ENCODE measurements at regions not wholly inside any gene's neighbourhood (a gene's known extent, or its start where the extent isn't known, plus 50 kb on each side); places are given as distances from the start of the nearest gene placed in this dataset.

DNA sequence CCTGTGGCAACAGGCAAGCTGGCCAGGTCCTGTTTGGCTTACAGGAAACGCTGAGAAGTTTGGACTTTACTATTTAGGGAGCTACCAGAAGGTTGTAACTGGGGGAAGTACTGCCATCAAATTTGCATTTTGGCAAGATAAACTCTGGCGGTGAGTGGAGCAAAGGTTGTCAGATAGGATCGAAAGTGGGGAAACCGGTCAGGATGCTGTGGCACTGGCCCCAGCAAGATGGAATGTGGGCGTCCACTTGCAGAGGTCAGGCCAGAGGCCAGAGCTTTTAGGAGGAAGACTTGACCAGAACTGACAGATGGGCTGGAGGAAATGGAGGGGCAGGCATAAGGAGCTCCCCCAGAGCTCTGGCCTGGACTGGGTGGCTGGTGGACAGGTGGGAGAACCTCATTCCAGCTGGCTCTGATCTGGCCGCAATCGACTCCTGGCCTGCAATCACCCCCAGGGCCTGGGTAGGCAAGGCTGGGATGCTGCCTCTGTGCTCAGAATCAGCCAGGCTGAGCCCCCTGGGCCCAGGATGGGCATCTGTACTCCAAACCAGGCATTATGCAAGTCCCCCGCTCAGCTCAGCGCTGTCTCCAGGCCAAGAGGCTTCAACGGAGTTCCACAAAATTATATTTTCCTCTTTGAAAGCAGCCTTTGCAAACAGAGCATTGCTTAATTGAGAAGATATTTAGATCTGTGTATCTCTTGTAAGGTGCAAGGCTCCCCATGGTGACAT is 178.3 kb upstream of the NECTIN1 start:
- no peak for DNase-seq (ENCODE audit: low read depth, low spot score)

DNA sequence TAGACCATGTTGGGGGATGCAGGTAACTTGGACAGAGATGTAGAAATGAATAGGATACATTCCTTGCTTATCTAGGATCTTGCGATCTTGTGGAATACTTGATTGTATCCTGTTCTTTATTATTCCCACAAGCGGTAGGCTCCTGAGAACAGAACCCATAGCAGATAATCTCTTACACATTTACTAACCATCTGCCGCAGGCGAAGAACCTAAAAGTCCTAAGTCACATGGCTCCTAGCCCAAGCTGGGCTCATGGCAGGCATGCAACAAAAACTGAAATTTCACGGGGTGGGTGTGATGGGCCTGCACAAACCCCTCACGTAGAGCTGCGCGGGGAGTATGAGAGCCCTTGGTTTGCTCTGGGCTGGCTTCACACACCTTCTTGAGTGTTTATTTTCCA is 177.4 kb upstream of the NECTIN1 start:
- DNase-seq (ENCODE audit: low read depth, low spot score): no peak

DNA sequence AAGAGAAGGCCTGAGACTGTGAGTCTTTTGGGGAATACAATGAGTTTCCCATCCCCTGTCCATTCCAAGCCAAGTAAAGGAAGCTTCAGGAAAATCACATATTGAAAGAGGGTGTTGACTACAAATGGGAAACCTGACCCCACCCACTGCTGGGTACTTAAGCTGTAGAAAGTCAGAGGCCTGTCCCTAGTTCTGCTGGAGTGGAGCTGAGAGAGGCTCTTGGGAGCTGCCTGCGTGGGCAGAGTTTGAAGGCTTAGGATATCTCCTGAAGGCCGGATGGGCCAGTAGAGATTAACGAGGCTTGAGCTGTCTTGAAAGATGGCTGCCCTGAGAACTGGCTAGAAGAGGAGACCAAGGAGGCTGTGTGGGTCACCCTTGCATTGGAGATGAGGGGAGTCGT is 176.2 kb upstream of the NECTIN1 start:
- no peak for DNase-seq (ENCODE audit: low read depth, low spot score)

DNA sequence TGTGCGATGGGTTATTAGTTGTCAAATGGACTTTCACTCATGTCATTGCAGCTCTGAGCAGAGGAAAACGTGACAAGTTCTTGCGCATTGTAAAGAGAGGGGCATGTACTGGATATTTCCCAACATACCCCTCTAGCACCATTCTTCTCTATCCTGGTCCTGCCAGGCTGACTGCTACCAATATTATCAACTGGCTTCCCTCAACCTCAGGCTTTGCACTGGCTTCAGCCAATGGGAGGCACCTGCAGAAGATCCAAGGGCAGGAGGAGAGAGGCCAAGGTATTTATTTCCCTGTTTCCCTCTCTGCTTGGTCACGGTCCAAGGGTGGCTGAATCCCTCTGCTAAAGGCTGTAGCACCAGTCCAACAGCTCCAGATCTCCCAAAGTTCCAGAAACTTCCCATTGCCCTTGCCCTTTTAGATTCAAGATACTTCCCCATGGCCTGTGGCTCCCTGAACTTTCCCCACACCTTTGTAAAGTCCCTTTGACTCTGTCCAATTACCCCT is 175.6 kb upstream of the NECTIN1 start:
- no peak for DNase-seq (ENCODE audit: low read depth, low spot score)

DNA sequence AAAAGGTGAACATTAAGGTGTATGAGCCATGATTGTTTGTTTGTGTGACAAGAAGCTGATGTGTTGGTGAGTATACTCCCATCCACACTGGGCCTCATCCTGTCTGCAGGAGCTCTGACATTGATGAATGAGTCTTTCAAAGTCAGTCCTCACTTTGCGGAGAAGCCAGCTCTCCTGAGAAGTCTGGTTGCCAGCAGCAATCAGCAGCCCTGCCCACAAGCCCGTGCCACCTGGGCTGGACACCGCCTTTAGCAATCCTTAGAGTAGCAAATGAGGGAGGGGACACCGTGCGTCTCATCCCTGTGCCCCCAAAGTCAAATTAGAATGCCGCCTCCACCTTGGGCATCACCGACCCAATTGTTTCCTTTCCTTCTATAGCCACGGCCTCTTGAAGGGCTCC is 174.8 kb upstream of the NECTIN1 start:
- no peak for DNase-seq (ENCODE audit: low read depth, low spot score)

DNA sequence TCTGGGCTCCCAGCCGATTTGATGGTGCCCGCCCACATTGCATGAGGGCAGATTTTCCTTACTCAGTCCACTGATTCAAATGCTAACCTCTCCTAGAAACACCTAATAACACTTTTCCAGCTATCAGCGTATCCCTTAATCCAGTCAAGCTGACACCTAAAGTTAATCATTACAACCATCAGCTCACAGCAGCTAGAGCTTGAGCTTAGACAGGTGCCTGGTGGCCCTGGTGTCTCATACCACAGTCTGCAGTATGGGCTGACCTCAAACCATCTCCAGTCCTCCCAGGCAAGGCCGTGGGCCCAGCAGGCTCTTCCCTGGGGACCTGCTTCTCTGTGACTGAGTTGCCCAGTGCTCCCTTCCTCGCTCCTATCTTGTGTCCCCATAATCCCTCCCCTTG is 174.4 kb upstream of the NECTIN1 start:
- no peak for DNase-seq (ENCODE audit: low read depth, low spot score)

DNA sequence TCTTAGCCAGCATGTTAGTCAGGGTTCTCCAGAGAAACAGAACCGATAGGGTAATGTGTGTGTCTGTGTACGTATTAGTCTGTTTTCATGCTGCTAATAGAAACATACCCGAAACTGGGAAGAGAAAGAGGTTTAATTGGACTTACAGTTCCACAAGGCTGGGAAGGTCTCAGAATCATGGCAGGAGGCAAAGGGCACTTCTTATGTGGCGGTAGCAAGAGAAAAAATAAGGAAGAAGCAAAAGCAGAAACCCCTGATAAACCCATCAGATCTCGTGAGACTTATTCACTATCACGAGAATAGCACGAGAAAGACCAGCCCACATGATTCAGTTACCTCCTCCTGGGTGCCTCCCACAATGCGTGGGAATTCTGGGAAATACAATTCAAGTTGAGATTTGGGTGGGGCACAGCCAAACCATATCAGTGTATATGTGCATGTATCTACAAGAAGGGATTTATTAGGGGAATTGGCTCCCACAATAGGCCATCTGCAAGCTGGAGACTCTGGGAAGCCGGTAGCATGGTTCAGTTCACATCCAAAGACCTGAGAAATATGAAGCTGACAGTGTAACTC is 173.7 kb upstream of the NECTIN1 start:
- DNase-seq (ENCODE audit: low read depth, low spot score): no peak

DNA sequence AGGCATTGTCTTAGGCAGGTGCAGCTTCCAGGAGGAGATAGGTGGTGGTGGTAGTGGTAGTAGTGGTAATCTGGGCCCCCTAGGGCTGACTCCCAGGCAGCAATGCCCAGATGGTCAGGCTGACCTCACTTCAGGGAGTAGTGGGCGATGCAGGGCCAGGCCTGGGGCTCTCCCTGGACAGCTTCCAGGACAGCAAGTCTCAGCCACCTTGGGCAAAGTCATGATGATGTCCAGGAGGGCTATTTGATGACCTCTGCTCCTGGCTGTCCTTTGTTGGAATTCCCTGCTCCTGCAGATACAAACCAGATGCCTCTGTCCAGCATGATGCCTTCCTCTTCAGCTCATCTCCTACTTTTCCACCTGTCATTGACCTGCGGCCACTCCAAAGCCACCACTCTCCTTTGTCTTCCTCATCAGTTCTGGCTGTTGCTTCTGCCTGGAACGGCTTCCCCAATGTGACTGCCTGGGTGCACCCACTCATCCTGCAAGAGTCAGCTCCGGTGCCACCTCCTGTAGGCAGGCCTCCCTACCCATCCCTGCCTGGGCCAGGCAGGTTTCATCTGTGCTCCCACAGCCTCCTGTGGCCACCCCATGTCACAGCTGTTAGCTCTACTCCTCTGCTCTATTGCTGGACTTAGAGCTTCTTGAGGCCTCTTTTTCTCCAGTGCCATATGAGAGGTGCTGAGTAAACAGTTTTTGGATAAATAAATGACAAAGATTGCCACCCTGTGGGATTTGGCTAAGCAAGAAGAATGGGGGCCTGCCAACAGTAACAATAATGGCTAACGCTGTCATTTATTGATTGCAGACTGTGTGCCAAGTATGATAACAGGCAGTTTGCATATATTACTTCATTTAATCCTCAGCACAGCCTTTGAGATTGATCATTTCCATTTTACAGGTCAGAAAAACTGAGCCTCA is 172.9 kb upstream of the NECTIN1 start:
- no peak for DNase-seq (ENCODE audit: low read depth, low spot score)

DNA sequence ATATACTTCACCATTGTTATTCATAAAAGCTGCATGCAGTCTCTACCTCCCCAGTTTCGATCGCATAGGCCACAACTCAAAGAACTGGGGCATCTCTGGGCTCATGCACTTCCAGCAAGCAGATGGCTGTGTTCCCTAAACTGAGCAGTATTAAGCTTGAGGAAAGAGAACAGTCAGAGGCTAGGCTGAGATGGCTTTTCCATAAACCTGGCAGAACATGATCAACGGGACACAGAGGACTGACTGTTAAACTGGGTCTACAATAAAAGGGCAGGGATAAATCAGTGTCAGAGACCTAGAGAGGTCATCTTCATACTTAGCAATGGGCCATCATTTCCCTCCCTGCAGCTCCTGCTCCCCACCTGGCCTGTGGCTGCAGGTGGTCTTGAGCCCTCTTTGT is 171.0 kb upstream of the NECTIN1 start:
- no peak for DNase-seq (ENCODE audit: low read depth, low spot score)

DNA sequence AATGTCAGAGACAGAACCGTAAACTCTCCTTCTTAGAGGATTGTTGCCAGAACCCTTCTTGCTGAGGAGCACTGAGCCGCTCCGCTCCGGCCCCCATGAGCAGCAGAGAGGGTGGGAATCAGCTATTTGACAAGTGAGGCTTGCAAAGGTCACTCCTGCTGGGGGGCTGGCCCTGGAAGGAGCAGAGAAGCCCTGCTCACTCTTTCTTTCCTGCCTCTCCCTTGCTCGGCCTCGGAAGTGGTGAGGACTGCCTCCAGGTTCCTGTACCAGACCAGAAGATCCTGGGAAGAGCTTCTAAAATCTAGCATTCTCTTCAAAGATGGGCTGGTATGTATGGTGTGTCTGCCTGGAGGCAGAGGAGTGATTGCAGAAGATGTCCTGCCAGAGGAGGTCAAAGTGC is 168.6 kb upstream of the NECTIN1 start:
- DNase-seq (ENCODE audit: low read depth, low spot score): no peak

DNA sequence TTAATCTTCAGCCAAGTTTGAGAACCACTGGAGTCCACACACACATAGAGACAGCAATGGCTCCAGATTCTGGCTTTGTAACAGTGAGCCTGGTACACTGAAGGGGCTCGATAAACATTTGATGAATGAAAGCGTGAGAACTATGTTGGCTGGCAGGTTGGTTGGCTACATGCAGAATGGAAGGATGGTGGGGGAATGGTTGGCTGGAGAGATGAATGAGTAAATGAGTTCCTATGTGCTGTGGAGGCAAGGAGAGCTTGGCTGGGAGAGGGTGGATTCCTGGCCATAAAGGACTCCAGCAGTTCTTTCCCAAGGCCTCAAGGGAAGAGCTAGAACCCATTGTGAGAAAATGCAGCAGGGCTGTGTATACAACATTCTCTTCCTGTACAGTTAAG is 168.0 kb upstream of the NECTIN1 start:
- DNase-seq (ENCODE audit: low read depth, low spot score): no peak

DNA sequence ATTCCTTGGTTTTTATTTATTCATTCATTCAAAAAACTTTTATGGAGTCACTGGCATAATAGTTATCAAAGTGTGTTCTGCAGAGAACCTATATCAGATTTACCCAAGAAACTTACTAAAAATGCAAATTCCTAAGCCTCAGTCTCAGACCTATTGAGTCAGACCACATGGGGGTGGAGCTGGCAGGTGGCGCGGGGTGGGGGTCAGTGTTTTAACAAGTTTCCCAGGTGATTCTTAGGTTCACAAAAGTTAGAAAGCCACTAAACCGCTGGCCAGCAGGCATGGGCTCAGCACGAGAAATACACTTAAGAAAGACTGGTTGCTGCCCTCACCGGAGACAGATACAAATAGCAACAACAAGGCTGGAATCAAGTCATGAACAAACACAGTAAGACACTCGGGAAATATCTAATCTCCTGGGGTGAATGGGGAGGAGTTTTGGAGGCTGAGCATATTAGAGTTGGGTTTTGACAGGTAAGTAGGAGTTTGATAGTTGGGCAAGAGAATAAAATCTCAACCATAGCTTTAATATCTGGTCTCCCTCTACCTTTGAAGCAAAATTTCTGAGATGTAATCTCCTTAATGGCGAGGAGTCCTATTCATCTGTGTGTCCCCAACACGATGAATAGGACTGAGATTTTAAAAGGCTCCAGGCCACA is 167.5 kb upstream of the NECTIN1 start:
- DNase-seq (ENCODE audit: low read depth, low spot score): no peak

DNA sequence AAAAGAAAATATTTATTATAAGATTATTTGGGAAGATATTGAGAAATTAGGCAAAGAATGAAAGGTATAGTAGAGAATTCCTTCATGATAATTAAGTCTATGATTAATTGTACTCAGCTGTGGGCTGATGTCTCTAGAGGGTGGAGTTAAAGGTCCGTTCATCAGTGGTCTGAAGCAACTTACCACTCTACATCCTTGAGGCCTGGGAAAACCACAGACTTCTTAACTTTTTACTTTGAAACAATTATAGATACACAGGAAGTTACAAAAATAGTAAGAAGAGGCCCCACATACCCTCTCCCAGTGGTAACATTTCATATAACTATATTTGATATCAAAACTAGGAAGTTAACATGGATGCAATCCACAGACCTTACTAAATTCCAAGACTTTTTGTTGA is 167.0 kb upstream of the NECTIN1 start:
- no peak for DNase-seq (ENCODE audit: low read depth, low spot score)

DNA sequence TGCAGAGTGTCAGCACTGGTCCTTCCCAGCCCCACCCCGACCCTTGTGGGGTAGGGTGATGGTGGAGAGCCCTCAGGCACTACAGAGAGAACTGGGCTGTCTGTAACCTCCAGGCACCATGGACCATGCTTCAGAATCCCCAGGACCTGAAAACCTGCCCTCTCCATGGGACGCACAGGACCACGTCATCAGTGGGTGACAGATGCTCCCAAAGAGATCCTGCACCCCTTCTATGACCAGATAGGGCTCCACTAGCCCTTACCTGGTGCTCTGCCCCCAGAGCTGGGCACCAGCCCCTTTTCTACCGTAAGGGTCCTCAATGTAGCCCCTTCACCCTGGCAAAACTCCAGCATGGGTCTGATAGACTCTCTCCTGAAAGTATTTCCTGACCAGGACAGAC is 165.9 kb upstream of the NECTIN1 start:
- no peak for DNase-seq (ENCODE audit: low read depth, low spot score)

DNA sequence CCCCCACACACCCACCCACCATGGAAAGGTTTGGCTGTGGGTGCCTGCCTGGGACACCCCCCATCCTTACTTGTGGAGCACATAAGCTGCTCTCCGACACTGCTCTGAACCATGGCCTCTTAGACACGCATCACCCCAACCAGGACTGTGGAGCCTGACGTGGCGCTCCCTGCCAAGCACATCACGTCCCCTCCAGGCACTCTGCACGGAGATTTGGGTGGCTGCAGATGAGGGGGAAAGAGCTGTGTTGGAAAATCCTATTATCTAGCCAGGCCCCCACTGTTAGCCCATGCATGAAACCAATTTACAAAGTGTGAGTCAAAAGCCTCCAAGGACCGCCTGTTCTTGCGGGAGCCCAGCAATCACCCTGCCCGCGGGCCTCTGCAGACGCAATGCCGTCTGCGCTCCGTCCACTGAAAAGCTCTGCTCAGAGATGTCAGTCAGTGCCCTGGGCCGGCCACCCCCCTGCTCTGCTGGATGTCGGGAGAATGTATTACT is 163.4 kb upstream of the NECTIN1 start:
- DNase-seq (ENCODE audit: low read depth, low spot score): no peak

DNA sequence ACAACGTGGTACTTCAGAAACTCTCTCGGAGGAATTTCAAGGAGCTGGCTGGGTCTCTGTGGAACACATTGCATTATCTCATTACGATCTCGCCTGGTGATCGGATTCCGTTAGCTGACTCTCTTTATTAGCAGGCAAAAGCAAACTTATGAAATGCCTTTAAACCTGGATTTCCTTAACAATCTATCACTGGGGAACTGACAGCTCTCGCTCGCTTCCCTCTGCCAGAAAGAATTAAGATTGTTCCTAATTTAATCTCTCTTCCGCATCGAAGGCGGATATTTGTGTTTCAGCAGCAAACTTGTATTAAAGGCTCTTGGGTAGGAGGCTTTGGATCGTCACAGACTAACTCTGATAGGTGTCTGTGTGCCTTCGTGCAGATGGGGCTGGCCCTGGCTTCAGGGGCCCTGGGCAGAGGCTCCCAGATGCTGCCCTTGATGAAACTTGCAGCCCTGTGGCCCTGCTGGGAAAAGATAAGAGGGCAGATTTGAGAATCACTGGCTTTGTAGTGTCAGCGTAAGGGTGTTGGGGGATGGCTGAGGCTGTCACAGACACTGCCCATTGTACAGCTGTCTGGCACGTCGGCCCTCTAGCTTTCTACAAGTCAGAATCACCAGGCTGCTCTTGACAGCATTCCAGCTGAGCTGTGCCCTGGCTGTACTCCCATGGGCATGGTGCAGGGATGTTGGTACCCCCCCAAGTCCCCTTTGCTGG is 162.2 kb upstream of the NECTIN1 start:
- no peak for DNase-seq (ENCODE audit: low read depth, low spot score)

DNA sequence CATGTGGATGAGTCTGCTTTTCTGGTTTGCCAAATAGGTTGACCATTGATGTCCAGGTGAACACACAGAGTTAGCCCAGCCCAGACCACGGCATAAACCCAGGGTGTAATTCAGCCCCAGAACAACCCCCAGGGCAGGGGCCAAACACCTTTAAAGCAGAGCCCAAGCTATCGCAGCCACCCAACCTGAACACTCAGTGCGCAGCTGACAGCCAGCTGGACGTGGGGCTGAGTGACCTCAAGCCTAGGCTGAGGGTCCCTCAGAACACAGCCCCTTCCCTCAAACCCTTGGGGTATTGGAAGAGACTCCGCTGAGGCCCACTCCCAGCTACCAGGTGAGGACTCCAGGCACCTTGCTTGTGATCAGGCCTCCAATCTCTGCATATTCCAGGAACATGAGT is 161.5 kb upstream of the NECTIN1 start:
- no peak for DNase-seq (ENCODE audit: low read depth, low spot score)

DNA sequence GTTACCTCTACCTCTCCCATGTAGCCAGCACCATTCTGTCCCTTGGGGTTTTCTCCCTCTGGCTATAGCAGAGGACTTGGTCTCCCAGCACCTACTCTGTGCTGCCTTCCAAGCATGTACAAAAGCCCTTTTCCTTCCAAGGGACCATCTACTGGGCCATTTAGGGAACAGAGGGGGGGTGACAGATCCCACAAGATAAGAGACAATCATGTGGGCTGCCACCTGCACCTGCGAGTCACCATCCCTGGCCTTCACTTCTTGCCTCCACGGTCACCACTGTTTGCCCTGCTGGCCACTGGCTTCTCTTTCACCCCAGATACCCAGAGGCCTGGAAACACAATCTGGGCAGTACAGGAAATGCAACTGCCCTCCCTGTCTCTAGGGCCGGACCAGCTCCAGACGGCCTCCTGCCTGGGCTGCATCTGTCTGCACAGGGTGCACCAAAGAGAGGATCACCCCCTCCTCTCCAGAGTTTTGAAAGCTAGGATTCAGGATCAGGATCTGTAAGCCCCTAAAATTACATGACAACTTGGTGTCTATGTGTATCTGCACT is 160.8 kb upstream of the NECTIN1 start:
- no peak for DNase-seq (ENCODE audit: low read depth, low spot score)

DNA sequence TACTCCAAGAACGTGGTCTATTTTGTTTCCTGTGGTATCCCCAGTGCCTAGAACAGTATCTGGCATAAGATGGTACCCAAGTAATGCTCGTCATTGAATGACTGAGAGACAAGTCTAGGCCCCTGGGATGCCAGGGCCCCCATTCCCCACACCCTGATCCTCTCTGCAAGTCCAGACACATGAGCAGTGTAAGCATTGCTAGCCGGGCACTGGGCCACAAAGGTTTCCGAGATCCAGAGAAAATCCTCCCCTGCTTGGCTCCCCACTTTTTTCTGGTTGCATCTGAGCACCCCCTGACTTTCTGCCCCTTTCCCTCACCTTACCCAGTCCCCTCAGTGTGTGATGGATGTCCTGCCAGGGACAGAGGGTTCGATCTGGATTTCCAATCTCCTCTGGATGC is 160.1 kb upstream of the NECTIN1 start:
- no peak for DNase-seq (ENCODE audit: low read depth, low spot score)

DNA sequence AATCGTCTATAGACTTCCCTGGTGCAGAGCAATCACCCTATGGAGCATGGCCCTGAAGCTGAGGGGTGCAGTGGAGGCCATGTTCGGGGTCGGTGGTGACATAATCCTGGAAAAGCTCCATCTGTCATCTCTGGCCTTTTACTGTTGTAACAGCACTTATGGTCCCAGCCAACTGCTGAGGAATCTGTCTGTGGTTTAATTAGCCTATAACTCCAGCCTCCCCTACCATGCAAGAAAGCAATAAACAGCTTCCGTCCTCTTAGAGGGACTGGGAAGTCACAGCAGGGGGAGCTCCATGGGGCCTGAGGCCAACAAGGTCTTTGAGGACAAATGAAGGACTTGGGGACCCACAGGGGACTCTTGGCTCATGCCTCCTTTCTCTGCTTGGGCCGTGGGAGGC is 159.1 kb upstream of the NECTIN1 start:
- no peak for DNase-seq (ENCODE audit: low read depth, low spot score)

DNA sequence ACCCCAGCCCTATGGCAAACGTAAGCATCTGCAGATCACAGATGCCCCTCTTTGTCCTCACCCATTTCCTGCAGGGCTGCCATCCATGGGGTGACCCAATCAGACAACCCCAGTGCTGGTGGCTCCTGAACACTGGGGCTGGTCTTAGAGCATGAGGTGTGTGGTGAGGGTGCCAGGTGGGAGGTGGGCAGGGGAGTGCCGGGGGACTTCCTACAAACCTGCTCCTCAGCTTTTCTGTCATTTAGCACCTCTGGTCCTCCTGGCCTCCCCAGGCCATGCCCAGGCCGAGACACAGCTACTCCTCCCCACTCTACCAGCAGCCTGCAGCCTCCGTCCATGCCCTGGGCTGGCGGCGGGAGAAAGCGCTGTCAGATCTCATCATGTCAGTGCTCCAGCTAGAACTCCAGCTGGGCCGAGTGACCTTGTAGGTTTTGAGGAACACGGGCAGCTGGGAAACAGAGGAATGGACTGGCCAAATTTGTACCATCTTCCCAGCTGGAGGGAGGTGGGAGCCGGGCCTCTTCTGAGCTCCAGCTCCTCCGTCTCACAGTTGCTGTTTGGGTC is 157.7 kb upstream of the NECTIN1 start:
- no peak for DNase-seq (ENCODE audit: low read depth, low spot score)

Data from iPS DF 19.7 (cell line).